C4-2B (cell line): ENCODE measurements at regions not wholly inside any gene's neighbourhood (a gene's known extent, or its start where the extent isn't known, plus 50 kb on each side); places are given as distances from the start of the nearest gene placed in this dataset.

Experiments used
- CTCF ChIP-seq: fragments of 450-650 bp; conservative IDR thresholded peaks from 2 replicates; pipeline ENCODE4 v1.5.1; 2017; ENCODE audit warnings: mild to moderate bottlenecking
- ZFX ChIP-seq: fragments of 450-650 bp; IDR thresholded peaks from 2 replicates; pipeline ENCODE4 v1.6.1; 2017

- TF ChIP-seq CTCF = no peak
- TF ChIP-seq ZFX = no peak
Measured at GRCh38 chr18:41024792-41025191, 930.2 kb upstream of the PIK3C3 start.
